IPS-18c (cell line): ENCODE measurements at regions not wholly inside any gene's neighbourhood (a gene's known extent, or its start where the extent isn't known, plus 50 kb on each side); places are given as distances from the start of the nearest gene placed in this dataset.

Experiments
- H3K4me3 ChIP-seq: 2 replicates; pipeline ENCODE4 v1.7.0; 2013; ENCODE audit warnings: low read depth, mild to moderate bottlenecking, low read length, moderate library complexity; ENCODE audit not compliant: insufficient read depth
- H3K9me3 ChIP-seq: one replicate; pipeline ENCODE4 v1.6.1; 2013; ENCODE audit warnings: mild to moderate bottlenecking, low read length, moderate library complexity; ENCODE audit not compliant: control insufficient read depth, insufficient read depth

DNA sequence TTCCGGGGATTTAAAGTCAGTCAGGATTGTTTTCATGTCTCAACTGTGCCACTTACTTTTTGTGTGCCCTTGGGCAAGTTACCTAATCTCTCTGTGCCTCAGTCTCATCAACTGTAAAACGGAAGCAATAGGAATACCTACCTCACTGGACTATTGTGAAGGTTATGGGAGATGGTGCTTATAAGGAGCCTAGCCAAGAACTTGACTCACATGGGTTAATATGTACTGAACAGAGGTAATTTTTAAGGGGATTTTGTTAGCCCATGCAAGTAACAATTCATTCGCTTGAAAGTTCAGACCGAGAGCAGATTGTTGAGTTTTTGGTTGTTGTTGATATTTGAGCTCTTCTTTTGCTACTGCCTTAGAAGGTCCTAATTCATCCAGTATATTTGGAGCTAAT lies 202.9 kb downstream of the ZNF365 start:
- H3K9me3 ChIP-seq = no peaks in the 10 kb centered on the region
- no peak overlapping the region for H3K4me3 ChIP-seq

DNA sequence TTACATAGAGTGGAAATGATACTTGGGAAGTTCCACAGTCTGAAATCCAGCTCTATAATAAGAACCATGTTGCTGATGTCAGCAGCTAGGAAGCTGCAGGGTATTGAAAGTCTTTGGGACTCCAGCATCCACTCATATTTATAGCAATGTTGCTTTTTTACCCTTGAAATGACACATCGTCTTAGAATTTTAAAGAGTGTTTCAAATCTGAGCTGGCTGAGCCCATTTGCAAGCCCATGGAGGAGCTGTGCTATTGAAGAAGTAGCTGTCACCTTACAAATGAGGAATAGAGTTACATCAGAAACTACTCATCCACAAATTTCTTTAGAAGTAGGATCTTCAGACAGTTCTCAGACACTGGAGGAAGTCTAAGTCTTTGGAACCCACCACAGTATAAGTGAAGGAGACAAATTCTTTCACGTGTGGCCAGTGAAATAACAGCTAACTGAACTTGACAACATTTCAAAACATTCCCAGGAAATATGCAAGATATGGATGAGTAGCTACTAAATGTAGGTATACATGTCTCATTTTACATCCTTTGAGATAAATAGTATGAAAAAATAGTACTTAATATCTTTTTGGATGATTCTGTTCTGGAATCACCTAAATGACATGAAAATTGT lies 203.6 kb downstream of the ZNF365 start:
- Histone ChIP-seq H3K4me3 (no peak overlapping the region), H3K9me3 (no peaks in the 10 kb centered on the region)

GRCh38 chr10:62578301-62578700 lies 204.1 kb downstream of the ZNF365 start:
- H3K4me3 ChIP-seq = no peak overlapping the region
- no peaks in the 10 kb centered on the region for H3K9me3 ChIP-seq

- Histone ChIP-seq H3K9me3 (no peaks in the 10 kb centered on the region), H3K4me3 (no peak overlapping the region)
Measured at GRCh38 chr10:62578916-62579315, 204.7 kb downstream of the ZNF365 start.

DNA sequence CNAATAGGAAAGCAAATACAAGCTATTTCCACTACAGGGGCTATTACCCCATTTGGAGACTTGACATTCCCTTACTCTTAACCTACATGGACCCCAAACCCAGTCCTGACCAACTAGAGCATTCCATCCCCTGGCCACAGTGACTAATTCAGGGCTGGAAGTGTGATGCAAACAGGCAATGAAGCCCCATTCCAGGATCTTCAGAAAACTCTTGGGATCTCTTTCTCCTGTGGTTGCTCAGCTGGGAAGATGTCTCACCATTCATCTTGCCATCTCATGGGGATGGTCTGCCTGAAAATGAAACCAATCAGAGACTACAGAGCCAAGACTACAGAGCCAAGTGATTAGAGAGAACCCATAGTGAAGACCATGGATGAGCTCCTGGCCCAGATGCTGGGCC lies 206.2 kb downstream of the ZNF365 start:
- Histone ChIP-seq H3K4me3 (no peak overlapping the region), H3K9me3 (no peaks in the 10 kb centered on the region)

GRCh38 chr10:62581351-62581750 lies 207.2 kb downstream of the ZNF365 start:
- H3K4me3 ChIP-seq = no peak overlapping the region

DNA sequence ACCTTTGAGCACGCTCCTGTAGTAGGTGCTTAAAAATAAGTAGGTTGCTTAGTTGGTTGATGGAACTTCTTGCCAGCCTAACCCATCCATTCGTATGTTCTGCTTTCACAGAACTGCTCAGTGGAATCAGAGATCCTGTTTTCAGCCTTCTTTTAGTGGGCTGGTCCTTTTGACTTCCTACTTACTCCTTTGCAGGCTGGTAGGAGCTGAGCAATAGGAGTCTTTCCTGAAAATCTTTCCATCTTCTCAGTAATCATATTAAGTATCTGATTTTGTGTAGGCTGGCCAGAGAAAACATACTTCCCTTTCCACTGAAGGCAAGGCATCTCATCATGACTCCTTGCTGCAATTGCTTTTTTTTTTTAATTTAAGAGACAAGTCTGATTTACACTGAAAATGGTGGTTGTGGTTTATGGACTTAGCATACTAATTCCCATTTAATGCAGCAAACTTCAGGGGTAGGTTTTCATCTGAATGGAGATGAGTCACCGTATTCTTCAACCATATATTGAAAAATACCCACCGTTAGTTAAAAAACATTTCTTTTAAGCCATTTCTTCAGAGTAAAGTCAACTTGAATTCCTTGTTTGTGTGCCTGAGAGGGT lies 208.0 kb downstream of the ZNF365 start:
- H3K4me3 ChIP-seq = no peak overlapping the region
- no peaks in the 10 kb centered on the region for H3K9me3 ChIP-seq

More at GRCh38 chr10:62581351-62581750, 207.2 kb downstream of the ZNF365 start:
- H3K9me3 ChIP-seq = no peaks in the 10 kb centered on the region

GRCh38 chr10:62582804-62583208 lies 208.6 kb downstream of the ZNF365 start:
- no peaks in the 10 kb centered on the region for H3K9me3 ChIP-seq
- H3K4me3 ChIP-seq = no peak overlapping the region

- H3K9me3 ChIP-seq = no peaks in the 10 kb centered on the region
- H3K4me3 ChIP-seq = no peak overlapping the region
Measured at GRCh38 chr10:62583876-62584615, 209.9 kb downstream of the ZNF365 start.

GRCh38 chr10:62584731-62585130 lies 210.6 kb downstream of the ZNF365 start:
- Histone ChIP-seq H3K9me3 (no peaks in the 10 kb centered on the region), H3K4me3 (no peak overlapping the region)

DNA sequence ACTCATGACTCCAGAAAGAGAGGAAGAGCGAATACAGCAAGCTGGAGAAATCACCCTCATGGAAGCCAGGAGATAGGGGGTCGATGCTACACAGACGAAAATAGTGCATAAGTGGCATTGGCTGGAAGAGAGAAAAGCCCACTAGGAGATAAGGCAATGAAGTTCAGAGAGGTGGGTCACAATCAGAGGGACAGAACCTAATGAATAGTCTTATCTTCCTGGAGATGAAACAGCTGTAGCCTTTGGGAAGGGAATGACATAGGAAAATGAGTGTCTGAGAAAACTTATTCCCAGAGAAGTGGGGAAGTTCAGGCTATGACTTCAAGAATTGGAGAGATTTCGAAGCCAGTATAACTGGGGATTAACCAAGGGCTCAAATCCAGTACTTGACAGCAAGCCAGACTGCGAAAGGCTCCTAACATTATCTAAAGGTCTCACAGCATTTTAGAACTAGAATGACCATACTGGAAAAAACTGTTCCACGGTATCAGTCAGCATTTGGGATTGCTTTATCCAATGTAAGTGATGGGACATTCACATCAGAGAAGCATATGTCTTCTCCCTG lies 211.1 kb downstream of the ZNF365 start:
- no peaks in the 10 kb centered on the region for H3K9me3 ChIP-seq
- H3K4me3 ChIP-seq = no peak overlapping the region

DNA sequence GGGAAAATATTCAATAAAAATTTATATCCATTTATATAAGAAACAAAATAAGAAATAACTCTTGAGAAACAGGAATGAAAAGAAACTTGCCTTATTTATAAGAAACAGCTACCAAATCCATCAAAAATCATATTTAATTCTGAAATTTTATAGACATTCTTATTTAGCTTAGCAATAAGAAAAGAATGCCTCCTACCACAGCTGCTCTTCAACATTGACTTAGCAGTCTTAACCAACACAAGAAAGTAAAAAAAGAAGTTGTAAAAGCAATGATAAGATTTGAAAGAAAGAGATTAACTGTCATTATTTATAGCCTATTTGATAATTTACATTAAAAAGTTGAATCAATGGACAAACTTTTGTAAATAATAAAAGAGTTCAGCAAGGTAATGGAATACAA lies 212.8 kb downstream of the ZNF365 start:
- Histone ChIP-seq H3K9me3 (no peaks in the 10 kb centered on the region), H3K4me3 (no peak overlapping the region)

DNA sequence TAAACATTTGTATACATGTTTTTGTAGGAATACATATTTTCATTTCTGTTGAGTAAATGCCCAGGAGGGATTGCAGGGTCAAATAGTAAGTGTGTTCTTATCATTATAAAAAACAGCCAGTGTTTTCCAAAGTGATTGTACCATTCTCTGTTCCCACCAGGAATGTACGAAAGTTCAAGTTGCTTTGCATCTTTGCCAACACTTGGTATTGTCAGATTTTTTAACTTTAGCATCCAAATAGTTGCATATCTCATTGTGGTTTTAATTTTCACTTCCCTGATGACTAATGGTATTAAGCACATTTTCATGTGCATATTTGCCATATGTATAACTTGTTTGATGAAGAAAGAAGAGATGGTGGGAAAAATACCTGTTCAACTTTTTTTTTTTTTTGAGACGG lies 213.9 kb downstream of the ZNF365 start:
- Histone ChIP-seq H3K4me3 (no peak overlapping the region), H3K9me3 (no peaks in the 10 kb centered on the region)

DNA sequence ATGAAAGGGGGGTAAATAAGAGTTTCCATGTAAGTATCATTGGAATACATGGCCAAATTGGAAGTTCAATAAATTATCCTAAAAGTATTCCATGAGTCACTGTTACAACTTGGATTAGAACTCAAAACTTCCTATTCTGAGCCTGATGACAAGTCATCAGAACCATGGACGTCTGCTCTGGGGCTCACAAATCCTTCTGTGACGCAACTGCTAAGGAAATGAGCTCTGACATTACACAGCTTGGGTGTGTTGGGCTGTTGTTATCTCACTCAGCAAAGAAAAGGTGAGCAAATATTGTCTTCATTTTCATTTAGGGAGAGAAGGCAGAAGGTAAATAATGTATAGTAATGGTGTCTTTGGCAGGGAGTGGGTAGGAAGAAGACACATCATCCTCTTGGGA lies 214.8 kb upstream of the ADO start:
- no peak overlapping the region for H3K4me3 ChIP-seq
- no peaks in the 10 kb centered on the region for H3K9me3 ChIP-seq

DNA sequence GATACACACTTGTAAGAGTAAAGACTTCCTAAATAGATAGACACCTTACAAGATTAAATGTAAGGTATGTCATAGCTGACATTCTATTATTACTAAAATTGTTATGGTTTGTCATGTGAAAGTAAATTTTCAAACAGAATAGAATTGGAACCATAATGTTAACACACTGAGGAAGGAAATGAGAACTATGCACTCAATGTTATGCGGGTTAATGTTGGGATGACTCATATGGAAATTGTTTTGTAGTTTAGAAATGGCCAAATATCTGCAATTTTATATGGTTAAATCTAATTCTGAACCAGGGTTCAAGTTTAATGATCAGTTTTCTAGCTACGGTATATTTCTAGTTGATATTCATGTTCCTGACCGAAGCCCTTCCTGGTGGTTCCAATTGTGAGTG lies 214.2 kb upstream of the ADO start:
- Histone ChIP-seq H3K4me3 (no peak overlapping the region), H3K9me3 (no peaks in the 10 kb centered on the region)

DNA sequence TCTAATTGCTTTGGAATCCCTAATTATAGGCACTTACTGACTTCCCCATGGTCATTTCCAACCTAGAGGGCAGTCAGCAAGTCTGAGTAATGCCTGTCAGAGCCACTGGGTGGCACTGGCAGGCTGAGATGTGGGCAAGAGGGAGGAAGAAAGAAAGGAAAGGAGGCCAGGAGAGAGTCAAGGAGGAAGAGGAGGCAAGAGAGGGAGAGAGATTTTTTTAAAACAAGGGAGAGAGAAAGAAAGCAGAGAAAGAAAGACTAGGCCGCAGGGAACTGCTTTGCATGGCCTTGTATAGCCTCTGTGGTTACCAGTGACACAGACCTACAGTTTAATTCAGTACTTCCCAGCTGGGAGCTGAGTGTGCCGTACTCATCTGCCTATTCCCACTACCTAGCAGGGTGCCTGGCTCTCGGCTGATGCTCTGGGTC lies 210.4 kb upstream of the ADO start:
- H3K4me3 ChIP-seq = no peak overlapping the region

GRCh38 chr10:62597226-62597625 lies 207.3 kb upstream of the ADO start:
- Histone ChIP-seq H3K9me3 (no peaks in the 10 kb centered on the region), H3K4me3 (no peak overlapping the region)

More for the DNA sequence above, 210.4 kb upstream of the ADO start:
- no peaks in the 10 kb centered on the region for H3K9me3 ChIP-seq

DNA sequence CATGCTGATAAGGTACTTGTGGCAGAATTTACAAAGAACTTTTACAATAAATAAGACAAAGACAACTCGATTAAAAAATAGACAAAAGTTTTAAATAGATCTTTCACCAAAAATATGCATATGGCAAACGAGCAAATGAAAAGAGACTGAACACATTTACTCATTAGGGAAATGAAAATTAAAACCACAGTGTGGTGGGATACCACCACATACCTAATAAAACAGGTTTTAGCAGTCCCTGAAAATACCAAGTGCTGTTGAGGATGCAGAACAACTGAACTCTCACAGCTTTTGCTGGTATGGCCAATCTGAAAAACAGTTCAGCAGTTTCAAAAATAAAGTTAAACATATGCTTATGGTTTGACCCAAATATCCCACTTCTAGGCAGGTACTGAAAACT lies 205.4 kb upstream of the ADO start:
- Histone ChIP-seq H3K4me3 (no peak overlapping the region), H3K9me3 (no peaks in the 10 kb centered on the region)
